ENCODE measurements at regions not wholly inside any gene's neighbourhood (a gene's known extent, or its start where the extent isn't known, plus 50 kb on each side); places are given as distances from the start of the nearest gene placed in this dataset.

DNA sequence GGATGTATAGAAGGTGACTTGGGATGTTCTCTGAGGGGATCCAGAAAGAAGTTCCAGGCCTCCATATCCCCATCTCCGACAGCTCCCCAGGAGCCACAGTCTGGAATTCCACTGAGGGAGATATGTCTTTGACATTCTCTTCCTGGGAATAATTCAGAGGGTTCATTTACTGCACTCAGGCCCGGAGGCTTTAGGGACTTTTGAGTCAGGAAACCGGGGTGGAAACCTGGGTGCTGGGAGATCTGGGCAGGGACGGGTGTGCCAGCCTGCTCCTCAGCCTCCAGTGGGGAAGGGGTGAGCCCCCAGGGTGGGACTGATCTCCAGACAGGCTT, 147.7 kb downstream of the SMAD6 start:
- no peak overlapping the region for H2BK15ac ChIP-seq (ENCODE audit: low read depth, low read length)
- H3K4me2 ChIP-seq (ENCODE audit: low read depth, low read length) = no peak overlapping the region
- peak overlapping the region; percentile 47; the same call in 1 of the 2 replicates for H3K4ac ChIP-seq (ENCODE audit: low read depth, low read length)
- peaks cover 22 to 76% of the 10 kb centered on the region in 2 experiments for H3K79me1 ChIP-seq (ENCODE audit: low read depth in 1 of 2, low read length in 2 of 2)
- no peak for ATAC-seq (ENCODE audit: low read depth)
- no peak overlapping the region for H2BK20ac ChIP-seq (ENCODE audit: low read depth, low read length)
- H3K14ac ChIP-seq (replicated peaks; ENCODE audit: low read depth, low read length) = no peak overlapping the region
- no peak overlapping the region for H3K4me3 ChIP-seq (ENCODE audit: insufficient read depth, low read depth, low read length)
- peaks cover 4% of the 10 kb centered on the region; the same call in 1 of the 2 replicates for H3K9me1 ChIP-seq (ENCODE audit: insufficient read depth, low read length)
- in situ Hi-C loops (cut with MboI; ENCODE audit: low sequenced_read_pairs) (loop anchor here (25.0 kb wide), 2 partner anchors 137 to 487 kb away; partner anchors contain the start of genes SMAD6 and TIPIN), dilution Hi-C loops (cut with HindIII; ENCODE audit: low sequenced_read_pairs, unreplicated experiment) (no loop called here), intact Hi-C loops (cut with micrococcal nuclease) (loop anchor here (2.0 to 5.0 kb wide), 2 partner anchors 77 to 143 kb away; no protein-coding TSS in a partner anchor)
- H4K5ac ChIP-seq (ENCODE audit: low read depth, low read length) = no peak overlapping the region
- no peaks in the 10 kb centered on the region for H4K20me1 ChIP-seq (ENCODE audit: insufficient read depth, low read length)
- 0 out of 2 replicates have a peak, but pooled peaks cover 1% of the 10 kb centered on the region for H3K36me3 ChIP-seq (ENCODE audit: control insufficient read depth, insufficient read depth, low read length)
- no peak overlapping the region for H3K56ac ChIP-seq (ENCODE audit: extremely low read depth, insufficient read depth, low read length)
- no peak overlapping the region for H2AK9ac ChIP-seq (replicated peaks; ENCODE audit: low read depth, low read length, poor library complexity)
- peak overlapping the region; percentile 64; the same call in 1 of the 2 replicates for H2AK5ac ChIP-seq (ENCODE audit: low read depth, low read length)
- no peak overlapping the region for H3K9ac ChIP-seq (ENCODE audit: low read depth, low read length)
- H3K27me3 ChIP-seq (ENCODE audit: control insufficient read depth, insufficient read depth, low read length) = no peaks in the 10 kb centered on the region
- H4K8ac ChIP-seq (ENCODE audit: low read depth in 2 of 2, low read length in 2 of 2) = no peak overlapping the region; a peak in 1 of 4 replicates
- no peak overlapping the region for H2BK5ac ChIP-seq (ENCODE audit: low read depth, low read length, poor library complexity, severe bottlenecking)
- TF ChIP-seq MAZ (IDR thresholded peaks at IDR 0.05; ENCODE audit: borderline replicate concordance, low read depth, low read length) (no peak), RCOR1 (IDR thresholded peaks at IDR 0.05; ENCODE audit: insufficient replicate concordance, low read length) (no peak), MXI1 (IDR thresholded peaks at IDR 0.05; ENCODE audit: borderline replicate concordance, low read depth, low read length) (no peak), NFE2L2 (IDR thresholded peaks at IDR 0.05; ENCODE audit: low read depth, low read length) (no peak), POLR2A (IDR thresholded peaks at IDR 0.05; ENCODE audit: low read depth, low read length) (no peak), MAFK (IDR thresholded peaks at IDR 0.05; ENCODE audit: low read depth, low read length) (no peak), RAD21 (IDR thresholded peaks at IDR 0.05; ENCODE audit: low read length) (no peak), BHLHE40 (IDR thresholded peaks at IDR 0.05; ENCODE audit: low read depth, low read length) (no peak), CHD1 (IDR thresholded peaks at IDR 0.05; ENCODE audit: low read depth, low read length) (no peak), USF2 (IDR thresholded peaks at IDR 0.05; ENCODE audit: low read depth, low read length) (no peak), RFX5 (IDR thresholded peaks at IDR 0.05; ENCODE audit: low read depth, low read length) (no peak), FOS (IDR thresholded peaks at IDR 0.05; ENCODE audit: low read depth, low read length) (no peak), SMC3 (IDR thresholded peaks at IDR 0.05; ENCODE audit: low read depth, low read length) (no peak), CEBPB (IDR thresholded peaks at IDR 0.05; ENCODE audit: low read depth, low read length) (no peak)
- TF ChIP-seq, protein P1, sequence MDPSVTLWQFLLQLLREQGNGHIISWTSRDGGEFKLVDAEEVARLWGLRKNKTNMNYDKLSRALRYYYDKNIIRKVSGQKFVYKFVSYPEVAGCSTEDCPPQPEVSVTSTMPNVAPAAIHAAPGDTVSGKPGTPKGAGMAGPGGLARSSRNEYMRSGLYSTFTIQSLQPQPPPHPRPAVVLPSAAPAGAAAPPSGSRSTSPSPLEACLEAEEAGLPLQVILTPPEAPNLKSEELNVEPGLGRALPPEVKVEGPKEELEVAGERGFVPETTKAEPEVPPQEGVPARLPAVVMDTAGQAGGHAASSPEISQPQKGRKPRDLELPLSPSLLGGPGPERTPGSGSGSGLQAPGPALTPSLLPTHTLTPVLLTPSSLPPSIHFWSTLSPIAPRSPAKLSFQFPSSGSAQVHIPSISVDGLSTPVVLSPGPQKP (IDR thresholded peaks at IDR 0.05; ENCODE audit: borderline replicate concordance, low read depth, low read length) = no peak
- TF ChIP-seq, protein P2, sequence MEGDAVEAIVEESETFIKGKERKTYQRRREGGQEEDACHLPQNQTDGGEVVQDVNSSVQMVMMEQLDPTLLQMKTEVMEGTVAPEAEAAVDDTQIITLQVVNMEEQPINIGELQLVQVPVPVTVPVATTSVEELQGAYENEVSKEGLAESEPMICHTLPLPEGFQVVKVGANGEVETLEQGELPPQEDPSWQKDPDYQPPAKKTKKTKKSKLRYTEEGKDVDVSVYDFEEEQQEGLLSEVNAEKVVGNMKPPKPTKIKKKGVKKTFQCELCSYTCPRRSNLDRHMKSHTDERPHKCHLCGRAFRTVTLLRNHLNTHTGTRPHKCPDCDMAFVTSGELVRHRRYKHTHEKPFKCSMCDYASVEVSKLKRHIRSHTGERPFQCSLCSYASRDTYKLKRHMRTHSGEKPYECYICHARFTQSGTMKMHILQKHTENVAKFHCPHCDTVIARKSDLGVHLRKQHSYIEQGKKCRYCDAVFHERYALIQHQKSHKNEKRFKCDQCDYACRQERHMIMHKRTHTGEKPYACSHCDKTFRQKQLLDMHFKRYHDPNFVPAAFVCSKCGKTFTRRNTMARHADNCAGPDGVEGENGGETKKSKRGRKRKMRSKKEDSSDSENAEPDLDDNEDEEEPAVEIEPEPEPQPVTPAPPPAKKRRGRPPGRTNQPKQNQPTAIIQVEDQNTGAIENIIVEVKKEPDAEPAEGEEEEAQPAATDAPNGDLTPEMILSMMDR (conservative IDR thresholded peaks at IDR 0.05; ENCODE audit: low read depth, low read length) = no peak
- no peak overlapping the region for H3K18ac ChIP-seq (ENCODE audit: low read depth, low read length)
- H2AFZ ChIP-seq (replicated peaks; ENCODE audit: low read length, poor library complexity) = peak overlapping the region; percentile 39
- H3K23ac ChIP-seq (ENCODE audit: low read depth, low read length) = no peak overlapping the region
- peak overlapping the region; percentile 36; the same call in 1 of the 2 replicates for H2BK120ac ChIP-seq (ENCODE audit: low read depth, low read length)
- DNase-seq = no peak
- ChIA-PET CTCF (interaction anchor here (1.2 to 2.0 kb wide), 2 partner anchors 61 to 75 kb away, joined by 8 to 10 read pairs; no protein-coding TSS in a partner anchor), POLR2A (ENCODE audit: unreplicated experiment) (no interaction called here)
- H3K9me3 ChIP-seq (ENCODE audit: control insufficient read depth, insufficient read depth, low read length) = no peaks in the 10 kb centered on the region
- 70% methylated on average over 2 of the region's 4 CpGs; no CpG with 5 or more reads in 1 of the 2 experiments for WGBS, 2 experiments (ENCODE audit: extremely low coverage in 2 of 2, insufficient read length in 1 of 2)
- peaks cover 11% of the 10 kb centered on the region for H3K4me1 ChIP-seq (ENCODE audit: control insufficient read depth, insufficient read depth, low read length)
- peak overlapping the region; percentile 32; the same call in 1 of the 2 replicates for H4K91ac ChIP-seq (ENCODE audit: insufficient read depth, low read depth, low read length)
- BruUV-seq (replicated peaks) = no TSS peak
- no peak overlapping the region for H3K27ac ChIP-seq (ENCODE audit: insufficient read depth, low read length)
